Endodermal cell (in vitro differentiated cells): ENCODE measurements at regions not wholly inside any gene's neighbourhood (a gene's known extent, or its start where the extent isn't known, plus 50 kb on each side); places are given as distances from the start of the nearest gene placed in this dataset.
"Not testable (repeated sequence)": the region's sequence is repeated elsewhere in the genome, so short reads cannot be mapped to it uniquely, and the experiment has no call there.

Source experiments
- DNase-seq: peaks from one replicate; pipeline ENCODE4 v3.0.0-alpha.2; 2017
- H3K27ac ChIP-seq: 2 replicates; pipeline ENCODE4 v1.5.1; 2013; ENCODE audit warnings: mild to moderate bottlenecking, low read depth, low read length, moderate library complexity
- H3K27me3 ChIP-seq: 2 replicates; pipeline ENCODE4 v1.6.1; 2013; ENCODE audit warnings: mild to moderate bottlenecking, low read length, moderate library complexity; ENCODE audit not compliant: insufficient read depth, control insufficient read depth, poor library complexity, severe bottlenecking
- H3K36me3 ChIP-seq: 2 replicates; pipeline ENCODE4 v1.7.0; 2013; ENCODE audit warnings: mild to moderate bottlenecking, low read length, moderate library complexity; ENCODE audit not compliant: control insufficient read depth, insufficient read depth
- H3K4me1 ChIP-seq: one replicate; pipeline ENCODE4 v1.7.0; 2013; ENCODE audit warnings: low read length; ENCODE audit not compliant: control insufficient read depth, insufficient read depth
- H3K4me3 ChIP-seq: 2 replicates; pipeline ENCODE4 v1.5.1; 2013; ENCODE audit warnings: mild to moderate bottlenecking, low read length, moderate library complexity
- H3K9ac ChIP-seq: 2 replicates; pipeline ENCODE4 v1.6.1; 2013; ENCODE audit warnings: mild to moderate bottlenecking, low read length, moderate library complexity; ENCODE audit not compliant: poor library complexity, severe bottlenecking; ENCODE audit errors: extremely low read depth
- H3K9me3 ChIP-seq: 2 replicates; pipeline ENCODE4 v1.6.1; 2013; ENCODE audit warnings: mild to moderate bottlenecking, low read length, moderate library complexity; ENCODE audit not compliant: control insufficient read depth
- H3K27ac Mint-ChIP-seq: 2 replicates; pipeline ENCODE4 v1.8.0; 2020; ENCODE audit warnings: mixed read lengths
- H3K27me3 Mint-ChIP-seq: 2 replicates; pipeline ENCODE4 v1.8.0; 2021; ENCODE audit warnings: mild to moderate bottlenecking, mixed read lengths; ENCODE audit not compliant: insufficient read depth
- H3K36me3 Mint-ChIP-seq: 2 replicates; pipeline ENCODE4 v1.8.0; 2020; ENCODE audit warnings: low read depth, mixed read lengths
- H3K4me1 Mint-ChIP-seq: 2 replicates; pipeline ENCODE4 v1.8.0; 2020; ENCODE audit warnings: mixed read lengths
- H3K4me3 Mint-ChIP-seq: 2 replicates; pipeline ENCODE4 v1.8.0; 2020; ENCODE audit warnings: mild to moderate bottlenecking, moderate library complexity, mixed read lengths
- H3K9me3 Mint-ChIP-seq: 2 replicates; pipeline ENCODE4 v1.8.0; 2020; ENCODE audit warnings: mild to moderate bottlenecking, mixed read lengths
- WGBS, 2 experiments: methylation state at CpG; one replicate each; pipeline versions ENCODE4 v1.1.5 to v1.1.7; 2013; ENCODE audit warnings: missing lambda C conversion rate in 2 of 2, mixed read lengths in 1 of 2; ENCODE audit not compliant: insufficient coverage in 1 of 2, insufficient read length in 1 of 2; 5-methylcytosine and 5-hydroxymethylcytosine counted together
- TF ChIP-seq, protein P1 (sequence below): fragments of 200-600 bp; sonication (generic); conservative IDR thresholded peaks from 2 replicates; pipeline ENCODE4 v1.5.0; 2021; ENCODE audit warnings: antibody characterized with exemption, mild to moderate bottlenecking

DNA sequence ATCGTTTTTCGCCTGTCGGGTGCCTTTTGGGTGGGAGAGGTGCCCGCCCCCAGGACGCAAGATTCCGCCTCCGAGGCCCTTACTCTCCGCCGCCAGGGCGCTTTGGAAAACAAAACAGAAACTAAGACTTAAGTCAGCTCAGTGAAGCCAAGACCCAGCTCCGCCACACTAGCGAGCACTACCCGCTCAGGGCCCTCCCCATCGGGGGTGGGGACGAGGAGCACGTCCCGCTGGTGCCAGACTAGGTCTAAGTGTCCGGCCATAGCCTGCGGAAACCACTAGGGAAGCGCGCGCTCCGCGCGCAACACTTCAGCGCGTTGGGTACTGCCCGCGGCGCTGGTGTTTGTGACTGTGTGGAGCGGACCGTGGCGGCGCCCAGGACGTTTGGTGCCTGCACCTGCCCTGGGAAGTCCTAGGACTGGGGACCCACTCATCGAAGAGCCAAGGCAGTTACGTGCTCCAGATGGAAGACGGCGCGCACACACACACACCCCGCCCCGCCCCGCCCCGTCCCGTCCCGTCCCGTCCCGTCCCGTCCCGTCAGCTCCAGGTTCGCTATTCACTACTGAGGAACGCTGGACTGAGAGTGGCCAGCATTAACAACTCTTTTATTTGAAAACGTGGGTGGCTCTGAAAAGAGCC, 57.6 kb upstream of the BOLA1 start:
- H3K36me3 ChIP-seq, H3K27me3 ChIP-seq, DNase-seq, H3K4me1 ChIP-seq, H3K27me3 Mint-ChIP-seq, H3K4me3 ChIP-seq, H3K9ac ChIP-seq, H3K27ac Mint-ChIP-seq, H3K9me3 Mint-ChIP-seq, H3K9me3 ChIP-seq, H3K4me3 Mint-ChIP-seq, H3K36me3 Mint-ChIP-seq, H3K27ac ChIP-seq: not testable (repeated sequence)
- H3K4me1 Mint-ChIP-seq, result peaks cover 18% of the 10 kb centered on the region
- no CpG with 5 or more reads among the region's 53 CpGs for WGBS, 2 experiments

GRCh38 chr1:149842458-149843064, 56.8 kb upstream of the BOLA1 start:
- peaks cover 19% of the 10 kb centered on the region for H3K4me1 Mint-ChIP-seq
- WGBS, 2 experiments, result no CpG with 5 or more reads among the region's 62 CpGs
- H3K27me3 Mint-ChIP-seq, result not testable (repeated sequence)

DNA sequence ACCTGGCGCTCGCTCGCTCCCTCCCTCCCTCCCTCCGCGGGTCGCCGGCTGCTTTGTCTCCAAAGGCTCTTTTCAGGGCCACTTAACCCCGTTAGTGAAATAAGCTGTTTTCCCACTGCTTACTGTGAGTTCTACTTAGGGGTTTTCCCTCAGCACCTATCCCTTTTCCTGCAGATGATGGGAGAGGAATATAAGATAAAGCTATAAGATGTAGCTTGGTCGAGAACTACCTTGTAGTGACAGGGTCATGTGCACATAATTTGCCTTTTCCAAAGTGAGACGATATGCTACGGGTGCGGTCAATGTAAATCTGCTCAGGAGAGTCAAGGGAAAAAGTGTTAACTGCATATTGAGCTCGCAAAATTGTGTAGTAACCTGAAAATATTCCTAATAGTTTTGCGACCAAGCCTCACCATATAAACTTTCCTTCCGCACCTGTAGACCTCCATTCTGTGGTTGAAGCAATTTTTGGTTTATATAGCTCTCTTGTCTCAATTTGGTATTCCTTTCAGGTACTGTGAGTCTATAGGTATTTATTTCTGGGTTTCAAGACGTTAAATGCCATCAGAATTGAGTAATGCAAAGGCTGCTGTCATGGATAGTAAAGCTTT, 55.8 kb upstream of the BOLA1 start:
- H3K9me3 ChIP-seq, result no peaks in the 10 kb centered on the region
- peaks cover 28% of the 10 kb centered on the region for H3K4me1 Mint-ChIP-seq
- peak overlapping the region; percentile 84 for H3K4me3 ChIP-seq
- H3K4me3 Mint-ChIP-seq, result peak overlapping the region; percentile 82
- no peaks in the 10 kb centered on the region for H3K27me3 ChIP-seq
- no peaks in the 10 kb centered on the region for H3K36me3 Mint-ChIP-seq
- peak overlapping the region; percentile 34 for H3K27ac ChIP-seq
- peak overlapping the region; percentile 79 for H3K9ac ChIP-seq
- WGBS, 2 experiments, result 0 to 1% methylated on average over 5 to 13 of the region's 16 CpGs
- no peaks in the 10 kb centered on the region for H3K9me3 Mint-ChIP-seq
- H3K36me3 ChIP-seq, result no peaks in the 10 kb centered on the region
- H3K4me1 ChIP-seq, result no peaks in the 10 kb centered on the region
- DNase-seq, result peak; percentile 38
- H3K27me3 Mint-ChIP-seq, result no peaks in the 10 kb centered on the region
- H3K27ac Mint-ChIP-seq, result peak overlapping the region; percentile 95
- TF ChIP-seq, protein P1, sequence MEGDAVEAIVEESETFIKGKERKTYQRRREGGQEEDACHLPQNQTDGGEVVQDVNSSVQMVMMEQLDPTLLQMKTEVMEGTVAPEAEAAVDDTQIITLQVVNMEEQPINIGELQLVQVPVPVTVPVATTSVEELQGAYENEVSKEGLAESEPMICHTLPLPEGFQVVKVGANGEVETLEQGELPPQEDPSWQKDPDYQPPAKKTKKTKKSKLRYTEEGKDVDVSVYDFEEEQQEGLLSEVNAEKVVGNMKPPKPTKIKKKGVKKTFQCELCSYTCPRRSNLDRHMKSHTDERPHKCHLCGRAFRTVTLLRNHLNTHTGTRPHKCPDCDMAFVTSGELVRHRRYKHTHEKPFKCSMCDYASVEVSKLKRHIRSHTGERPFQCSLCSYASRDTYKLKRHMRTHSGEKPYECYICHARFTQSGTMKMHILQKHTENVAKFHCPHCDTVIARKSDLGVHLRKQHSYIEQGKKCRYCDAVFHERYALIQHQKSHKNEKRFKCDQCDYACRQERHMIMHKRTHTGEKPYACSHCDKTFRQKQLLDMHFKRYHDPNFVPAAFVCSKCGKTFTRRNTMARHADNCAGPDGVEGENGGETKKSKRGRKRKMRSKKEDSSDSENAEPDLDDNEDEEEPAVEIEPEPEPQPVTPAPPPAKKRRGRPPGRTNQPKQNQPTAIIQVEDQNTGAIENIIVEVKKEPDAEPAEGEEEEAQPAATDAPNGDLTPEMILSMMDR, result no peak

More at GRCh38 chr1:149842458-149843064, 56.8 kb upstream of the BOLA1 start:
- DNase-seq, H3K27ac Mint-ChIP-seq, H3K9ac ChIP-seq, H3K4me3 Mint-ChIP-seq, H3K4me1 ChIP-seq, H3K36me3 Mint-ChIP-seq, H3K9me3 ChIP-seq, H3K36me3 ChIP-seq, H3K27ac ChIP-seq, H3K9me3 Mint-ChIP-seq, H3K27me3 ChIP-seq, H3K4me3 ChIP-seq: not testable (repeated sequence)

DNA sequence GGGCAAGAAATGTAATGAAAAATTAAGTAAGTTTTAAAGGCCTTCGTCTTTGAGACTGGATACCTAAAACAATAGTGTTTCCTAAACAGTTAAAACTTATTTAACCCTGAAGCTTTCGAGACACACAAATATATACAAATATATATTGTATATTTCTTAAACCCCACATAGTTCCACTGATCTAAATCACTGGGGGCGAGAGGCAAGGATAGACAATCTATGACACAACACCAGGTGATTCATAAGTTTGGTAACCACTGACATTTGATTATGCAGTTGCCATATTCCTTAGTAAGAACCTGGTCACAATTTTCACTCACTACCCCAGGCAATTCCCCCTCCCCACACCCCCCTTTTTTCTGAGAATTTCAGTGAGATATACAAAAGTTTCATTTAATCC, 55.3 kb upstream of the BOLA1 start:
- no peaks in the 10 kb centered on the region for H3K27me3 Mint-ChIP-seq

More for the DNA sequence above, 55.3 kb upstream of the BOLA1 start:
- no peaks in the 10 kb centered on the region for H3K36me3 ChIP-seq
- TF ChIP-seq, protein P1, result no peak
- H3K27ac ChIP-seq, result no peak overlapping the region
- DNase-seq, result peak; percentile 38
- peak overlapping the region; percentile 82 for H3K4me3 Mint-ChIP-seq
- H3K9me3 ChIP-seq, result no peaks in the 10 kb centered on the region
- peak overlapping the region; percentile 84 for H3K4me3 ChIP-seq
- 2% methylated on average over 2 of the region's 3 CpGs; no CpG with 5 or more reads in 1 of the 2 experiments for WGBS, 2 experiments
- no peaks in the 10 kb centered on the region for H3K36me3 Mint-ChIP-seq
- peak overlapping the region; percentile 79 for H3K9ac ChIP-seq
- peak overlapping the region; percentile 95 for H3K27ac Mint-ChIP-seq
- H3K4me1 ChIP-seq, result no peaks in the 10 kb centered on the region
- H3K27me3 ChIP-seq, result no peaks in the 10 kb centered on the region
- H3K9me3 Mint-ChIP-seq, result no peaks in the 10 kb centered on the region
- H3K4me1 Mint-ChIP-seq, result peaks cover 33% of the 10 kb centered on the region
